ENCODE measurements at regions not wholly inside any gene's neighbourhood (a gene's known extent, or its start where the extent isn't known, plus 50 kb on each side); places are given as distances from the start of the nearest gene placed in this dataset.
A peak's percentile ranks its signal among the peaks of the same experiment; 100 is the strongest.

DNA sequence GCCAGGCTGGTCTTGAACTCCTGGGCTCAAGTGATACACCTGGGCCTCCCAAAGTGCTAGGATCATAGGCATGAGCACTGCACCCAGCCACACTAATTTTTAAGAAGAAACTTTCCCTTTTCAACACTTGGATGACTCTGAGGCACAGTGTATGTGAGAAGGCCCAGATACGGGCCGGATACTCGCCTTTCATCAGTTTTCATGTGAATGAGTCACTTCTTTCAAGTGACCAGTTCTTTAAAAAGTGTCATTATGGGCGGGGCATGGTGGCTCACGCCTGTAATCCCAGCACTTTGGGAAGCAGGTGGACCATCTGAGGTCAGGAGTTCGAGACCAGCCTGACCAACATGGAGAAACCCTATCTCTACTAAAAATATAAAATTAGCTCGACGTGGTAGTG is 120.8 kb downstream of the CTTN start:
- DNase-seq (ENCODE audit: low spot score) (no peak), FAIRE-seq (no peak)

- no peak for DNase-seq (ENCODE audit: low spot score)
- no peak for FAIRE-seq
These were observed 123.4 kb downstream of the CTTN start for GRCh38 chr11:70521475-70522308.

DNA sequence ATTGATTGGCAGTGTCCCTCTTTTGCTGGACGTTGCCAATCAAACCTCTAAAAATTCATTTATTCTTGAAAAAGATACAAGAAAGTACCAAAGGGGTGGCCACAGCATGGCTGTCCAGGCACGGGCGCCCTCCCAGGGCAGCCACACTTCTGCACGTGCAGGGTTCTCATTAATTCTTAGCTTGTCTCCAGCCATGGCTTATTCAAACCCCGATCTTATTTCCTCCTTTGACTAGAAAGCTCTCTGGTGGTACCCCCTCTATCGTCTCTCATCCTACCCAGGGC is 123.9 kb downstream of the CTTN start:
- FAIRE-seq (no peak), DNase-seq (ENCODE audit: low spot score) (no peak)

- DNase-seq (ENCODE audit: low spot score), result no peak
- no peak for FAIRE-seq
These were observed 124.4 kb downstream of the CTTN start for GRCh38 chr11:70522593-70523311.

- FAIRE-seq, result no peak
- DNase-seq (ENCODE audit: low spot score), result no peak
These were observed 125.2 kb downstream of the CTTN start for GRCh38 chr11:70523384-70524095.

DNA sequence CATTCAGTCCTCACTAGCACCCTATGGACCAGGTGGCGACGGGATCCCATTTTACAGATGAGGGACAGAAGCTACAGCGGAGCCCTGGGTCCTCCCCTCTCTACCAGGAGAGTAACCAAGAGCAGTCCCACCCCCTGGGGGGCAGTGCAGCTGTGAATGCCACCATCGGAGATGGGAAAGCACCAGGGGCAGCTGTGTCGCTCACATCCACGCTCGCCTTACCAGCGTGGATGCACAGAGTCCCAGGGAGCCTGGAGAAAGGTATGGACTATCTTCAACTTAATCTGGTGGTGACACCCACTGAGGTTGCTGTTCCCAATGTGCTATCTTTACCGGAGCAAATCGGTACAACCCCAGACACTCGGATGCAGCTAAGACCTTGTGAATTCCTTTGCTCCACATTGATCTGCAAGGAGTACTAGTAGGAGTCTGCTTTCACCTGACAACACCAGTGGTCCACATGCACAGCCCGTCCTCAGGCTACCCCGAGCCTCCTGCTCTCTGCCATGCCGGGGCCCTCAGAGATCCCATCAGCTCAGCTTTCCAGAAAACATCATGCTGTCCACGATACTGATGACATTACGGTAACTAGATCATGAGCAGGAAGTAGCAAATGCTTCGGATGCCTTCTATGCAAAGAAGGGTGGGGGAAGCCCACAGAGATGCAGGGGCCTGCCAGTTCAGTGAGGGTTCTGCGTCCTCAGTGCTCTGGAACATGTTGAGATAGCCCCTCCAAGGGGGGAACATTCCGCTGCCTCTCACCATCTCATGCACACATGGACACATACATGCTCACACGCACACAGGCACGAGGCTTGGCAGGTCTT is 126.0 kb downstream of the CTTN start:
- peak; percentile 94 for FAIRE-seq

DNA sequence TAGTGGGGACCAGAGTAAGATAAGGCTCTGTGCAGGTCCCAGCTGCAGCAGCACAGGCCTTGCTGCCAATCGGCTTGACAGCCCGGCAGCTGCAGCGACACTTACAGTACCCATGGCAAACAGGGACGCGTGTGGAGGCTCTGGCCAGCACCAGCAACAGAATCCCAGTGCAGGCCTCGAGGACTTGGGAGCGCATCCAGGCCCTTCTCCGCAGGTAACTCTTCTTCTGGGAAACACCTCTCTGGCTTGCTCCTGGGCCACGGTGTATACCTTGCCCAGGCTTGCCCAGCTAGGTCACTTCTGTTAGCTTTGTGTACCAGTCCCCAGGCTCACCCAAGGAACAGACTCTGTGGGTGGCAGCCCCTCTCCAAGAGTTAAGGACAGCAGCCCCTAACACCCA is 126.7 kb downstream of the CTTN start:
- no peak for FAIRE-seq
- DNase-seq (ENCODE audit: low spot score), result no peak

More for the DNA sequence above, 126.0 kb downstream of the CTTN start:
- DNase-seq (ENCODE audit: low spot score), result peak; percentile 43

- DNase-seq (ENCODE audit: low spot score) (no peak), FAIRE-seq (no peak)
These were observed 127.1 kb downstream of the CTTN start for GRCh38 chr11:70525466-70525865.

DNA sequence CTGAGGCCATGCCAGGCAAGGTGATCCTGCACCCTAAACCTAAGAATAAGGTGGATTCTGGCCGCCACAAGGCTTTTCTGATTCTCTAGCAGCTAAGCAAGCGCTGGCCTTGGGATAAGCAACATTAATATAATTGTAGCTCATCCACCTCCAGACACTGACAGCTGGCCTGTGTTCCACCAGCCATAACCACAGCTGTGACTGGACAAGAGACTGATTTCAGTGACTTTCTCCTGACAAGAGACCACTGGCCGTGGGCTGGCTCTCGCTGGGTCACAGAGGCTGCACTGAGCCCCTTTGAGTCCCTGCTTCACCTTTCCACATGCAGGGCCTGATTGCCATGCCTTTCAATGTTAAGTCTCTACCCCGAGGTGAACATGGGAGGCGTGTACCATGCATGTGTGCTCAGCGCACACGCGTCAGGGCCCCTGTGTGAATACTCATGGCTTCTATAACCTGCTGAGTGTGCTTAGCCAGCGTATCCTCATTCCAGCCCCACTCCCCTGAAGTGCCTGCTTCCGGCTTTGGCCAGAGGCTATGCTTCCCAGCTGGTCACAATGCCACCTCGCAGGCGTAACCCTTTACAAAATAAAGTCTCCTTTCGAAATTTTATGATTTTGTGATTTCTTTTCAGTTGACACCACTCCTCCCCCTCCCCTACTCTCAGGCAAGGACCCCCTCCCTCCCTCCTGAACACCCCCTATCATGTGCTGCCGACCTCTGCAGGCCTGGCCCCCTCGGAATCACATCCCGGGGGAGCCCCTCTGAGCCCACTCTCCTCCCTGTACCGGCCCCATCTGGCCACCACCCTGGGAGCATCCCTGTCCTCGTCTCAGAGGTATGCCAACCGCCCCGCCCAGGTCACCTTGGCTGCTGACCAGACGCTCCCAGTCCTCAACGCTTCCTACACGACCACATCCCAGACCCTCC is 128.1 kb downstream of the CTTN start:
- DNase-seq (ENCODE audit: low spot score), result no peak
- no peak for FAIRE-seq

DNA sequence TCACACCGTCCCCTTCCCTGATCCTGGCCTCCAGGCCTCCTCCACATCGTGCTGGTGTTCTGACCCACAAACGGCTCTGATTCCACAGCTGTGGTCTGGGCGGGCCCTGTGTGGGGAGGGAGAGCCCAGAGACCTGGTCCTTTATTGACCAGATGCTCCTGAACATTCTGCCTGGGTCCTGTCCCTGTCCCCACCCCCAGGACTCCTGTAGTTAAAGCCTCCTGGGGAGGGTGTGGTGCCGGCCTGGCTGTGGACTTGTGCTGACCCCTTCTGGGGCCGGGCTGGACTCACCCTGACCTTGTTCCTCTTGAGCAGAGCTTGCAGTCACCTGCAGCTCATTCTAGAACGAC is 128.7 kb downstream of the CTTN start:
- DNase-seq (ENCODE audit: low spot score), result no peak
- FAIRE-seq, result no peak

- DNase-seq (ENCODE audit: low spot score) (no peak), FAIRE-seq (no peak)
These were observed 129.2 kb downstream of the CTTN start for GRCh38 chr11:70527429-70528045.

DNA sequence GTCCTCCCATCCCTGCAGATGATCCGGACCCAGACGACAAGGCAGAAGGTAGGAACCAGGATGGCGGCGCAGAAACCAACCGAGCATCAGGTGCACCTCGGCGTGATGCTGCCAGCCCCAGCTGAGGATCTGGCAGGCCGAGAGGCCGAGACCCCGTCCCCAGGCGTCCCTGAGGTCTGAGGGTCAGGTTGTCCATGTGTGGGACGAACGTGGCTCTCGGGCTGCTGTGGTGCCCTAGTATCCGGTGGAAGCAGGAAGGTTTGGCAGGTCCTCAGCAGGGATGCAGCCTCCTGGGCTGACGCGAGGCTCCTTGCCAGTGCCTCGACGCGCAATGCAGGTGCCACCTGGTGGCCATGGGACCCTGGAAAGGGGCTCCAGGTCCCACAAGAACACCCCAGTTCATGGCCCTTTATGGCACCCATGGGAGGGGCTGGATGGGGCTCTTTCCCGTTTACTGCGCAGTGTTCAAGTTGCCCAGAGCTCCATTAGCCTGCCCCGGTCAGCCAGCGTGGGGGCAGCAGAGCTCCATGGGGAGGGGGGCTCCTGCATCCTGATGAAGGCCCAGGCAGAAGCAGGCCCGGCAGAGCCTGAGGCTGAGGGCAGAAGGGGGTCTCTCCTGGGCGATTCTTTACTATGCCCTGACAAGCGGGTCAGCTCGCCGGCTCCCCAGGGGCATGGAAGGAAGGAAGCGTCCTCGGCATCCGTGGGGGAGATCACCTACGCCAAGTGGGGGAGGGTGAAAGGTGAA is 129.9 kb downstream of the CTTN start:
- DNase-seq (ENCODE audit: low spot score) (no peak), FAIRE-seq (no peak)

GRCh38 chr11:70528794-70529580 is 130.7 kb downstream of the CTTN start:
- no peak for FAIRE-seq
- no peak for DNase-seq (ENCODE audit: low spot score)

DNA sequence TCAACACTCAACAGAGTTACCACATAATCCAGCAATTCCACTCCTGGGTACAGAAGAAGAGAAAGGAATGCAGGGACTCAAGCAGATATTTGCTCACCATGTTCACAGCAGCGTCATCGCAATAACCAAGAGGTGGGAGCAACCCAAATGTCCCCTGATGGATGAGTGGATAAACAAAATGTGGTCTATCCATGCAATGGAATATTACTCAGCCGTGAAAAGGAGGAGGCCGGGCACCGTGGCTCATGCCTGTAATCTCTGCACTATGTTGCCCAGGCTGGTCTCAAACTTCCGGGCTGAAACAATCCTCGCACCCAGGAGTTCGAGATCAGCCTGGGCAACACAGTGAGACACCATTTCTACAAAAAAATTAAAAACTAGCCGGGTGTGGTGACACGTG is 131.7 kb downstream of the CTTN start:
- no peak for FAIRE-seq
- no peak for DNase-seq (ENCODE audit: low spot score)

- FAIRE-seq (no peak), DNase-seq (ENCODE audit: low spot score) (no peak)
These were observed 132.4 kb downstream of the CTTN start for GRCh38 chr11:70530629-70531185.

DNA sequence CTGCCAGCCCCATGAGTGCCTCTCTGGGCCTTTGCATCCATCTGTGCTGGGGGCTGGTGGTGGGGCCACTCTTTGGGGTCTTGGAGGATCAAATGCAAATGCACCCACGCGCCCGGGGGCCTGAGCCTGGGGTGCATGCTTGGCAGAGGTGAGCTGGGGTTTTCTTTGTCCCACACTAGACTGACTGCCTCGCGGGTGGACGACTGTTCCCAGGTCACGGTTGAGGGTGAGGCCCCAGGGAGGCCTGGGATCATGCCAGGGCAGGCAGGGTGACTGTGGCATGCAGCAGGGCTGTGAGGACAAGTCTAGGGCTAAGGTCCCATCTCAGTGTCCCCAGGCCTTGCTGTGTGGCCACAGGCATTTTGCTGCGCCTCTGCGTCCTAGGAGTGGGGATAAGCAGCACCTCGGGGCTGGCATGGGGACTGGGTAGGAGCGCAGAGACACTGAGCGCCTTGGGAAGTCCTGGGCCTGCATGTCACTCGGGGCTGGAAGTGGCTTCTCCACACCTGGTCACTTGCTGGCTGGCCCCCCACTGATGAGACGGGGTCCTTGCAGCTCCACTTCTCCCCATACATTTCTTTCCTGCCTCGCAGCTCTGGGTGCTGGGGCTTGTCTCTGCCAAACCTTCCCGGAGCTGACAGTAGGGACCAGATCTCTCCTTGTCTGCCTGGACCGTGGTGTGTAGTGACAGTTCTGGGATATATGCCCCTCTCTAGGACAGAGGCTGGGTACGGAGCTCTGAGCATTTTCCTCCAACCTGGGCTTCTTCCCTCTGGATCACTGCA is 133.1 kb downstream of the CTTN start:
- FAIRE-seq (peak; percentile 40), DNase-seq (ENCODE audit: low spot score) (no peak)

GRCh38 chr11:70532066-70532440 is 133.7 kb downstream of the CTTN start:
- no peak for FAIRE-seq
- peak; percentile 18 for DNase-seq (ENCODE audit: low spot score)
